AG10803 (cell line): ENCODE measurements at regions not wholly inside any gene's neighbourhood (a gene's known extent, or its start where the extent isn't known, plus 50 kb on each side); places are given as distances from the start of the nearest gene placed in this dataset.

ENCODE experiments used
- DNase-seq: peaks from one replicate; pipeline ENCODE4 v3.0.0; 2010; ENCODE audit warnings: low read depth
- H3K4me3 ChIP-seq: 2 replicates; pipeline ENCODE4 v1.5.1; 2011; ENCODE audit warnings: mild to moderate bottlenecking, low read length, control low read depth
- TF ChIP-seq, protein P1 (sequence below): conservative IDR thresholded peaks from 2 replicates; pipeline ENCODE4 v1.5.1; 2011; ENCODE audit warnings: mild to moderate bottlenecking, low read length, control low read depth, inconsistent platforms

DNA sequence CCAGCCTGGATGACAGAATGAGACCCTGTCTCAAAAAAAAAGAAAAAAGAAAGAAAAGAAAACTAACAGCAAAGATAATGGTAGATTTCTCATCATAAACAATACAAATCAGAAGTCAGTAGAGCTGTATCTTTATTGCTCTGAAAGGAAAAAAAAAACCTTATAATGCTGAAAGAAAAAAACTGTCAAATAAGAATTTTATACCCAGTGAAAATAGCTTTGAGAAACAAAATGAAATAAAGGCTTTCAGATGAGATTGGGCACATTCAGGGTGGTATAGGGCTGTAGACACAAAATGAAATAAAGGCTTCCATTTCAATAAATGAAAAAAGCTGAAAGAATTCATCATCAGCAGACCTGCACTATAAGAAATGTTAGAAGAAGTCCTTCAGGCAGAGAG lies 105.0 kb upstream of the FOXN3 start:
- no peak for DNase-seq
- TF ChIP-seq, protein P1, sequence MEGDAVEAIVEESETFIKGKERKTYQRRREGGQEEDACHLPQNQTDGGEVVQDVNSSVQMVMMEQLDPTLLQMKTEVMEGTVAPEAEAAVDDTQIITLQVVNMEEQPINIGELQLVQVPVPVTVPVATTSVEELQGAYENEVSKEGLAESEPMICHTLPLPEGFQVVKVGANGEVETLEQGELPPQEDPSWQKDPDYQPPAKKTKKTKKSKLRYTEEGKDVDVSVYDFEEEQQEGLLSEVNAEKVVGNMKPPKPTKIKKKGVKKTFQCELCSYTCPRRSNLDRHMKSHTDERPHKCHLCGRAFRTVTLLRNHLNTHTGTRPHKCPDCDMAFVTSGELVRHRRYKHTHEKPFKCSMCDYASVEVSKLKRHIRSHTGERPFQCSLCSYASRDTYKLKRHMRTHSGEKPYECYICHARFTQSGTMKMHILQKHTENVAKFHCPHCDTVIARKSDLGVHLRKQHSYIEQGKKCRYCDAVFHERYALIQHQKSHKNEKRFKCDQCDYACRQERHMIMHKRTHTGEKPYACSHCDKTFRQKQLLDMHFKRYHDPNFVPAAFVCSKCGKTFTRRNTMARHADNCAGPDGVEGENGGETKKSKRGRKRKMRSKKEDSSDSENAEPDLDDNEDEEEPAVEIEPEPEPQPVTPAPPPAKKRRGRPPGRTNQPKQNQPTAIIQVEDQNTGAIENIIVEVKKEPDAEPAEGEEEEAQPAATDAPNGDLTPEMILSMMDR: no peak
- H3K4me3 ChIP-seq: no peak overlapping the region

DNA sequence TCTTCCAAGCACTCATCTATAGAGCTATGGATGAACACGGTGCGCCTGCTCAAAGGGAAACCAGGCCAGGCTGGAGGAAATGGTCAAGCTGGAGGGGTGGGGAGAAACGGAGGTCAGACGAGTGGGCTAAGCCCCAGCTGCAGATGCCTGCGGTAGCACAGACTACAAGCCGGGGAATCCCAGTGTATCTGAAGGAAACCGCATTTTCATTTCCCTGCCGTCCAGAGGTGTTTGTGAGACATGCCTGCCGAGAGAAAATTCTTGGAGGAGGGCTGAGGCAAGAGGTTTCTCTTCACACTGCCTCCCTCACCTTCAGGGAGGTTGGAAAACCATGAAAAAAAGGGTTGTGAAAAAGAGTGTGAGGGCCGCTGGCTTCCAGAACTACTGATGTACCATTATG lies 102.0 kb upstream of the FOXN3 start:
- TF ChIP-seq, protein P1: no peak
- H3K4me3 ChIP-seq: no peak overlapping the region
- DNase-seq: no peak

DNA sequence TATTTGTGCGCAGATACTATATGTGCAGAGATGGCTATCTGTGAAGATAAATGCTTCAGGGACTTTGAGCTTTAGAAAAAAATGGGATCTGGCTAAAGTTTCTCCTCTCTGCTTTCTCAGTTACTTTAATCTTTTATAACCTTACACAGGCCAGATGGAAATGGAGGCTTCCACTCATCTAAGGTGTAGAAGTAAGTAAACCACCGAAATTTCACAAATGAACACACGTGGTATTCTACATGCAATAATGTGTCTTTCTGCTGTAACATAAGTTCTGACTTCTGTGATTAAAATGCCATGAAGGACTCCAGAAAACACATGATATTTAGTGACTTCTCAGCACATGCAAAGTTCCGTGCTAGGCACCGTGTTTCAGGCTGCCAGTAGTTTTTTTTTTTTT lies 99.1 kb upstream of the FOXN3 start:
- TF ChIP-seq, protein P1: no peak
- no peak overlapping the region for H3K4me3 ChIP-seq
- no peak for DNase-seq

DNA sequence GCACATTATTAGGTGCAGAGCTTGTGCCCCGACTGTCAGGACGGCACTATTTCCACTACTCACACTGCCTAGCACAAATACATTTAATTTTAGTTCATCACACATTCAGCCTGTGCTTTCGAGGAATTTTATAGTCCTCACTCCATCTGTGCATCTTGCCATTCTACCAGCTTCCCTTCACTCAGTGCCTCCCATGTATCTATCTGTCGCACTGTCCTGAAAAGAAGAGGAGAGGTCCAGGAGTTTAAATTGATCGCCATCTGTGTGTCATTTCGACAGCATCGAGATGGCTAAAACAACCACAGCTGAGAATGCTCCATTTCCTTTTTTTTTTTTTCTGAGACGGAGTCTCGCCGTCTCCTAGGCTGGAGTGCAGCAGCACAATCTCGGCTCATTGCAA lies 97.6 kb upstream of the FOXN3 start:
- TF ChIP-seq, protein P1: no peak
- DNase-seq: no peak
- no peak overlapping the region for H3K4me3 ChIP-seq

DNA sequence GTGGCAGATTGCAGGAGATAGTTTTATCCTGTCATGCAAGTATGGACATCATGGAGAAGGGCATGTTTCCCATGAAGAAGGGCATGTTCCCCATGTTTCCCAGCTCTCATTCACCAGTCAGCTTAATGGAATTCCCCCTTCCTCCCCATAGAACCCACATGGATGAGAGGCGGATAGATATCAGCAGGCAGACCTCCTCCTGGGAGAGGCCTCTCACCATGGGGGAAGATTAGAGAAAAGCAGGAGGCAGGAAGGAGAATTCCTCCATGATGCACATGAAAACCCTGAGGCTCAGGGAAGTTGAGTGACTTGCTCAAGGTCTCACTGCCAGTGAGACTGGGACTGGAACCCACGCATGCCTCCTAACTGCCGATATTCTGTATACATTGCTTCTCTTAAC lies 92.9 kb upstream of the FOXN3 start:
- TF ChIP-seq, protein P1: no peak
- peak; percentile 64 for DNase-seq
- no peak overlapping the region for H3K4me3 ChIP-seq

DNA sequence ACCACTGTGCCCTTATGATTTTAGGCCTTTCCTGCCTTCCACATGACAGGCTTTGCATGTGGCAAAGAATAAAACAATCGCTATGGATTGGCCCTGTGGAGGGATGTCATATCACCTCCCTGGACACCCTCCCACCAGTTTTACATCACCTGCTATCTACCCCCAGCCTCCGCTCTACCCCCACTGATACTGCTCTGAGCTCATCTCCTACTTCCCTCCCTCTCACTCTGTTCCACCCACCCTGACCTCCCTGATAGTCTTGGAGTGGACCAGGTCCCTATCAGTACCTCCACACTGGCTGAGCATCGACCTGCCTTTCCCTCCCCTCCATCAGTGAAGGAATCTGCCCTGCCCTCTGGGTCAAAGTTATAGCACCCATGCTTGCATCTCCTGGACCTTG lies 91.8 kb upstream of the FOXN3 start:
- TF ChIP-seq, protein P1: no peak
- DNase-seq: no peak
- no peak overlapping the region for H3K4me3 ChIP-seq

DNA sequence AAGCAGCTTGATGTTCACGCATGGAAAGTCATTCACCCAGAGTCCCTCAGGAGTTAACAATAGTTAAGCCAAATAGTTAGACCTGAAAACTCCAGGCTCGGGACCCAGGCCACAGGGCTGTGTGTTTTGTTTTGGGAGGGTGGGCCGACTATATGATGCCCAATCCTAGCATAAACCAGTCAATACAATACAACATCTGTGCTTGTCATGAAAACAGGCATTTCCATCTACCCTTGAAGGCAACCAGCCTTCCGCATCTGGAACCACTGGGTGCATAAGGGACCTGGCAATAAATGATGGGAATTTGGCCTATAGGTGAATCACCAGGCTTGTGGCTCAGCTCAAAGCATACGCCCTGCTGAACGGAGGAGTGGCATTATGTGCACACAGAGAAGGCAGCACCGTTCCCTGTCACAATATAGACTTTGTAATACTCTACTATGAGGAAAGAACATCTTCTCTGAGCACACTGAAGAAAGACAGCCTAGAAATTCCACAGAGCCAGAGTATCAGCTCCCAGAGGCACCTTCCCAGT lies 91.0 kb upstream of the FOXN3 start:
- no peak overlapping the region for H3K4me3 ChIP-seq
- TF ChIP-seq, protein P1: no peak
- DNase-seq: peak; percentile 25
